ENCODE measurements at regions not wholly inside any gene's neighbourhood (a gene's known extent, or its start where the extent isn't known, plus 50 kb on each side); places are given as distances from the start of the nearest gene placed in this dataset.

DNA sequence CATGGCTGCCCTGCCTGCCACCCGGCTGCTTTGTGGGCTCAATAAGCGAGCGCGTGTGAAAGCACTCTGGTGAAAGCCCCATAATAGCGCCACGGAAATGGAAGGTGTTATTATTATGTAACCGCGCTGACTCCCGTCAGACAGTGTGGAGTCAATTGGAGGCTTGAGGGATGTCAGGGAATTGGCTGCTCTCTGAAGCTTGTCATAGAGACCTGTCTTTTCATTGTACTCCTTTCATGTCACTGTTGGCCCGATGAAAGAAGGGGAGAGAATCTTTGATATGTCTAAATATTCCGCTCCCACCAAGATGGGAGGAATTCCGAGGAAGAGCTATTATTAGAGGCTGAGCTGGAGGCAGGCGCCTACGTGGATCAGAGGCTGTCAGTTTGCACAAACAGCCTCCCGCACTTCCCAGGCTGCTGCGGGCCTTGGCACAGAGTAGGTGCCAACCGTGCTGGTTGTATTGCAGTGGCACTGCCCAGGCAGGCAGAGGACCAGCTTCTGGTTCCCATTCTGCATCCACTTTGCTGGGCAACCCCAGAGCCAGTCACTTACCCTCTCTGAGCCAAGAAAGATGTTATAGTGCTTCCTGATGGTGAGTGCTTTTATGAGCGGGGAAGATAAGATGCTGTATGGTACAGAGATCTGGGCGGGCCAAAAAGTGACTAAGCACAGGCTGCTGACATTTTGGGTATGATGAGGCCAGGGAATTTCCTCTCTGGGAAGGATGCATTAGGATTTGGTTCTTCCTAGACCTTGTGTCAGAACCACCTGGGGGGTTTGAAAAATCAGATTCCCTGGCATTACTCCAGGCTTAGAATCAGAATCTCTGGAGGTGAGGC is 151.4 kb downstream of the RPS24 start:
- DNase-seq (ENCODE audit: low read depth): no peak
- TF ChIP-seq, protein P1, sequence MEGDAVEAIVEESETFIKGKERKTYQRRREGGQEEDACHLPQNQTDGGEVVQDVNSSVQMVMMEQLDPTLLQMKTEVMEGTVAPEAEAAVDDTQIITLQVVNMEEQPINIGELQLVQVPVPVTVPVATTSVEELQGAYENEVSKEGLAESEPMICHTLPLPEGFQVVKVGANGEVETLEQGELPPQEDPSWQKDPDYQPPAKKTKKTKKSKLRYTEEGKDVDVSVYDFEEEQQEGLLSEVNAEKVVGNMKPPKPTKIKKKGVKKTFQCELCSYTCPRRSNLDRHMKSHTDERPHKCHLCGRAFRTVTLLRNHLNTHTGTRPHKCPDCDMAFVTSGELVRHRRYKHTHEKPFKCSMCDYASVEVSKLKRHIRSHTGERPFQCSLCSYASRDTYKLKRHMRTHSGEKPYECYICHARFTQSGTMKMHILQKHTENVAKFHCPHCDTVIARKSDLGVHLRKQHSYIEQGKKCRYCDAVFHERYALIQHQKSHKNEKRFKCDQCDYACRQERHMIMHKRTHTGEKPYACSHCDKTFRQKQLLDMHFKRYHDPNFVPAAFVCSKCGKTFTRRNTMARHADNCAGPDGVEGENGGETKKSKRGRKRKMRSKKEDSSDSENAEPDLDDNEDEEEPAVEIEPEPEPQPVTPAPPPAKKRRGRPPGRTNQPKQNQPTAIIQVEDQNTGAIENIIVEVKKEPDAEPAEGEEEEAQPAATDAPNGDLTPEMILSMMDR (conservative IDR thresholded peaks at IDR 0.05; ENCODE audit: low read depth, low read length): no peak
- H3K4me3 ChIP-seq (ENCODE audit: low read depth, low read length): no peak overlapping the region

DNA sequence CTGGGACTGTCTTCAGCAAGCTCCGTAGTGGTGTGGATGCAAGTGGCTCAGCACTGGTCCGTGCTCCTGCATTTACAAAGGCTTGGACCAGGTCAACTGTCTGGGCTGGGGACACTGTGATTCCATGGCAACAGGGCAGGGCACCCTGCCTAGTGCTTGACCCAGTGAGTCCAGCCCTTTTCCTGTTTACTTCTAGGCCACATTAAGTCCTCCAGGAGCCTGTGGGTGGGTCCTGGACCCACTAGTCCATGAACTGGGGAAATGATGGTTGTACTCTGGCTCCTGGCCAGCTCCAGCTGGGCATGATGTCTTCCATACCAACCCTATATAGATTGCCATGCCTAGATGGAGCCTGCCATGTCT is 152.0 kb downstream of the RPS24 start:
- H3K4me3 ChIP-seq (ENCODE audit: low read depth, low read length): no peak overlapping the region
- TF ChIP-seq, protein P1 (conservative IDR thresholded peaks at IDR 0.05; ENCODE audit: low read depth, low read length): no peak
- DNase-seq (ENCODE audit: low read depth): no peak

DNA sequence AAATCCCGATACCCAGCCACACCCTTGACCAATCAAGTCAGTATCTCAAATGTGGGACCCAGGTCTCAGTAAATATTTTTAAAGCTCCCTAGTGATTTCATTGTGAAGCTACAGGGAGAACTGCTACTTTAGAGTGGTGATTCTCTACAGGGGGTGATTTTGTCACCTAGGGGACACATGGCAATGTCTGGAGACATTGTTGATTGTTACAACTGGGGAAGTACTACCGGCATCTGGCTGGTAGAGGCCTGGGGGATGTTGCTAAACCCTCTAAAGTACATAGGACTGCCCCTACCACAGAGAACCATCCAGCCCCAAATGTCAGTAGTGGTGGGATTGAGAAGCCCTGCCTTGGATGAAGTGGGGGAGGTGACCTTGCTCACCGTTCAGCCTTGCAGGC is 152.9 kb downstream of the RPS24 start:
- TF ChIP-seq, protein P1 (conservative IDR thresholded peaks at IDR 0.05; ENCODE audit: low read depth, low read length): no peak
- DNase-seq (ENCODE audit: low read depth): no peak
- no peak overlapping the region for H3K4me3 ChIP-seq (ENCODE audit: low read depth, low read length)

DNA sequence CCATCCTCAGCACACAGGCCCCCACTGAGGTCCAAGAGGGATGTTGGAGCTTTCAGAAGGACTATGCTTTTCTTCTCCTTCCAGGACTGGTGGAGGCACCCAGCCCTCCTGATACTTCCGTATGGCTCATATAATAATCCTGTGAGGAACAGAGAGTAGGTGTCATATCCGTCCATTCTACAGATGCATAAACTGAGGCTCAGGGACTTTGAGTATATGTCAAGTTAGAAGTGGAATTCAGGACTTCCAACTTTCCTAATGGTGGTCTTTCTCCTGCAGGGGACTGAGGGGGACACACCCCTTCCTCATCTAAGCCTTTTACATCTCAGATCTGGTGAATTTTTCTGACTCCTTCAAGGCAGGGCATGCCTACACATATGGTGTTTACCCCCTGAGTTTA is 153.7 kb downstream of the RPS24 start:
- no peak for DNase-seq (ENCODE audit: low read depth)
- H3K4me3 ChIP-seq (ENCODE audit: low read depth, low read length): no peak overlapping the region
- TF ChIP-seq, protein P1 (conservative IDR thresholded peaks at IDR 0.05; ENCODE audit: low read depth, low read length): no peak

DNA sequence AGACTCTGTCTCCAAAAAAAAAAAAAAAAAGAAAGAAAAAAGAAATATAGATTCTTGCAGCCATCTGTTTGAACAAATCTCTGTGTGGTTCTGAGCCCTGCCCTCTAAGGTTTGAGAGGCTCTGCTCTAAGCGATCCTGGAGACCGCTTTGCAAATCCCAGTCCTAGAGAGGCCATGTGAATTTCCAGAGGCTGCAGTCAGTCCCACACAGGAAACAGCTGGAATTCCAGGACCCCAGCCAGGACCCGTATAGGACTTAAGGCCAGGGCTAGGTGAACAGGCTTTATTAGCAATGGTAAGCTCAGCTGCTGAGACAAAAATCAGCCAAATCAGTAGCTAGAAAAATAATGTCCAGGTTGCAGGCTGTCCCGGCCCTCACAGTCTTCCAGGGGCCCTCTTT is 154.8 kb downstream of the RPS24 start:
- no peak overlapping the region for H3K4me3 ChIP-seq (ENCODE audit: low read depth, low read length)
- TF ChIP-seq, protein P1 (conservative IDR thresholded peaks at IDR 0.05; ENCODE audit: low read depth, low read length): no peak
- DNase-seq (ENCODE audit: low read depth): no peak

DNA sequence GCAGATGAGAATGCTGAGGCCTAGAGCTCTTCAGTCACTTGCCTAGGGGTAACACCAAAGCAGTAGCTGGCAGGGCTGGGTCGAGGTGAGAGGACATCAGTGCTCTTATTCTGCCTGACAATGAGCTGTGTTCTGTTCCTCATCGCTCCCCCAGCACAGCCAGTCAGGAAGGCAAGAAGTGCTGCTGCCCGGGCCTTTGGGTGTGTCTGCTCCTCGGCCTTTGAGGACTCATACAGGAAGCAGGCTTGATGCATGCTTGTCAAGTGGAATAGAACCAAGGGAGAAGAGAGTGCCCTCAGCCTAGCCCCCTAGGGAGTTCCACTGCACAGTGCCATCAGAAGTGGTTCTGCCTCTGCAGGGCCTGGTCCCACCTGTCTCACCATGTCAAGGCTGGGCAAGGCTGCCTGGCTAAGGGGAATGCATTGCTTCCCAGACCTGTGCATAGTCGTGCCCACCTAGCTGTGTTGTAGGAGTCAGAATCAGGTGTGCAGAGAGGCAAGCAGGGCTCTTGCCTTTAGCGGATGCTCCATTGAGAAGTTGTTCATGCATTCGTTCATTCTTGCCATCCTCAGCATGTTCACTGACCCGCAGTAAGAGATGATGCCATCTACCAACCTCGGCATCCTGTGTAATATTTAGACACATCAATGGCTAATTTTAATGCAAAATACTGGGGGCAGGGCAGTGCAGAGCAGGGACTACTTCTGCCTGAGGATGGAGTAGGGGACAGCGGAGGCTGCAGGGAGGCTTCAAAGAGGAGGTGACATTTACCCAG is 156.6 kb downstream of the RPS24 start:
- TF ChIP-seq, protein P1 (conservative IDR thresholded peaks at IDR 0.05; ENCODE audit: low read depth, low read length): no peak
- DNase-seq (ENCODE audit: low read depth): peak; percentile 15
- no peak overlapping the region for H3K4me3 ChIP-seq (ENCODE audit: low read depth, low read length)

Data from epithelial cell of proximal tubule (primary cell).